Stimulated activated CD4-positive, alpha-beta T cell treated with anti-CD3 and anti-CD28 coated beads, Interleukin-1b, Interleukin-23, amount 100 ng/mL, for 1 hour (primary cell): ENCODE measurements at regions not wholly inside any gene's neighbourhood (a gene's known extent, or its start where the extent isn't known, plus 50 kb on each side); places are given as distances from the start of the nearest gene placed in this dataset.
"Not testable (repeated sequence)": the region's sequence is repeated elsewhere in the genome, so short reads cannot be mapped to it uniquely, and the experiment has no call there.

Experiments used
- DNase-seq, 2 donors: peaks; one replicate each; pipeline ENCODE4 v3.0.0-alpha.2; 2020; ENCODE audit warnings: low read depth in 2 of 2

DNA sequence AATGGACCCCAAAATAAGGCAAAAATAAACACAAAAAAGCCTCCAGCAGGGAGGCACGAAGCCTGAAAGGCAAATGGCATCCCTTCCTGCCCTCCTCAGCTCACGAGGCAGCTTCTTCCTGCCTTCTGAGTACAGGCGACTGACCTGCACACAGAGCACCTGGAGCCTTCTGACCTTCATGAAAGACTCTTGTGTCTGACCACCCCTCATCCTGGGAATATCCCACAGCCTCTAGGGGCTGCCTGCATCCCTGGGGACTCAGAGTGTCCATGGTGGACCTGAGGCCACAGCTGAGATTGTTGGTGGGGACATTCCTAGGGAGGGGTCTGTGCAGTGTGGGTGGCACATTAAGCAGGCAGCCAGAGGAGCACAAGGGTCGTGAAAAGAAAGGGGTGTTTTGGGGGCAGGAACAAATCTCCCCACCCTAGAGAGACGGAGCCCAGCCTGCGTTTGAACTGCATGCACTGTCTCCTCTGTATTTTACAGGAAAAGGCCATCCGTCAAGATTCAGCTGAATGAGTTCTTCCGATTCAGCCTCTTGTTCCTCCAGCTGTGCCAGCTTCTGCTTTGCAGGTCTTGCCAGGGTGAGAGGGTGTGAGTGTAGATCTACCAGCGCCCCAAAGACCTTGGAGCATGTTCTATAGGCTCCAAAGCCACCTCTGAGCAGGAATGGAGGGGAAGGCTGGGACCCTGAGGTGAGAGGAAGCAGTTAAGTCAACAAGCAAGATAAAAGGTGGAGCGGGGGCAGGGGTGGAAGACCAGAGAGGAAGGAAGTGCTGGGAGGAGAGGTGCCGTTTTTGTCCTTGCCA is 80.4 kb upstream of the MEF2A start:
- DNase-seq: no peak

DNA sequence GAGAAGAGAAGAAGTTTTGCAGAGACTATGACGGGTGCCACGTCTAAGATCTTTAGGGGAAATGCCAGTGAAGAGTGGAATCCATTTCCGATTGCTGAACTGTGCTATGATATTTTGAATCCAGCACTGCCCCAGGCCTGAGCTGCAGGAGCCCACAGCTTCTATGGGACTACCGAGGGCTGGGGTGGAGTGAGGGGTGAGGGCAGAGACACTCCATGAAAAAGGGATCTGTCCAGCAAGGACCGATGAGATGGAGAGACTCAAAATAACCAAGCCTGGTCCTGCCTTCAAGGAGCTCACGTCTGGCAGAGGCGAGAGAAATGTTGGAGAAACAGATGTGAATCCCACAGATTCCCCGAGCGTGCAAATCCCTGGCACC is 79.8 kb upstream of the MEF2A start:
- no peak for DNase-seq

DNA sequence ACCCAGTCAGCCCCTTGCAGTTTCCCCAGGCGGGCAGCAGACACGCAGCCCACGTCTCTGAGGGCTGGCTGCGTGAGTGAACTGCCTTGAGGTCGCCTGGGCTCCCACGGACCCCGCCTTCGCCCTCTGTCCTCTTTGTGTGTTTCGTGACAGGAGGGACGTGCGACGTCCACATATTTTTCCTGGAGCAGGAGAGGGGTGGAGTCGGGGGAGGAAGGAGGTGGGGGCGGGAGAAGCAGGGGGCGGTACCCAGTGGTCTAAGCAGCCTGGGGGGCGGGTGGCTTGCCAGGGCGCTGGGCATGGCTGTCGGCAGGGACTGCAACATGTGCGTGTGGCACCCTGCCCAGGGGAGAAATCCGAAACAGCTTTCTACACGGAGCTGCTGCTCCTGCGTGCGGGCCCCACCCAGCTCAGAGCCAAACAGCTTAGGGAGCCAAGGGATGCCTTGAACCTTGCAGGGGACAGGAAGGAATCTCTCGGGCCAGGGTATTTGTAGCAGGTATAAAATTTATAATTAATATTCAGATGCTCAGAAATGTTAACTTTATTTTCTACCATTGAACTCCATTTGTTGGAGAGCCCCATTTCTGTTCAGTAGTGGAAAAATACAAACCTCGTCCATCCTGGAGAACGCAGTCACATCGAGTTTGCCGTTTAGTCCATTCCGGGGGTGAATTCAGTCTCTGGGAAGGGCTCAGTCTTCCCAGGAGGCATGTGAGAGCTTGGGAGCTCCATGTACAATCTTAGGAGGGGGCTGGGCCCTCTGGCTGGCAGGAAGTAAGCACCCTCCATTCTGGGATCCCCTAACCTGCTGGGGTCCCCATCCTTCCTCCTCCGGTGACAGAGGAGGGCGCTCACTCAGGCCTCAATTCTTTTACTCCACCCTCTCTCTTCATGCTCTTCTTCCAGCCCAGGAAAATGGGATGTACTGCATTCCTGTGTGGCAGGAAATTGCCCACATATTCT is 79.1 kb upstream of the MEF2A start:
- no peak for DNase-seq

DNA sequence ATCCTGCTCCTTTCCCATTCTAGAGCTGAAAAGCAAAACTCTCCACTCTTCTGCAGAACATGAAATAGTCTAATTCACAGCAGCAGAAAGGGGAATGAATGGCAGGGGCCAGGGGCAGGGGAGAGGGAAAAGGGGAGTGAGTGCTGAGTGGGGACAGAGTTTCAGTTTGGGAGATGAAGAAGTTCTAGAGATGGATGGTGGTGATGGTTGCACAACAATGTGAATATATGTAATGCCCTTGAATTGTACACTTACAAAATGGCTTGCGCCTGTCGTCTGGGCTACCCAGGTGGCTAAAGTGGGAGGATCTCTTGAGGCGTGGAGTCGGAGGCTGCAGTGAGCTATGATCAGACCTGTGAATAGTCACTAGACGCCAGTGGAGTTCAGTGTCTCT is 78.5 kb upstream of the MEF2A start:
- no peak for DNase-seq

DNA sequence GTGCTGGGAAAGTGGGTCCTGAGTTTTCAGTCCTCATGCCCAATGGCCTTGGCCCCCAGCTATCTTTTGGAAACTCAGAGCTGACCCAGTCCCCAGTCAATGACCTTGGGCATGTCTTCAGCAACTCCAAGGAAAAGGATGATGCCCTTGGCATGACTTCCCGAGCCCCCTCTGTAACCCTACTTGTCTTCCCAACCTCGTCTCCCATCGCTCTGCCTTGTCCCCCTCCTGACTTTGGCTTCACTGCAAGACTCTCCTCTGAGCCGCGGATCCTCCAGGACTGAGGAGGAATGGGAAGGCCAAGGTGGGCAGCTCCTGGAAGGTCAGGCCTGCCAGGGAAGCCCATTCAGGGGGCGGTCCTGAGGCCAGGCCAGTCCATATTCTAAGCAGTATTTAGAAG is 73.5 kb upstream of the MEF2A start:
- no peak for DNase-seq

DNA sequence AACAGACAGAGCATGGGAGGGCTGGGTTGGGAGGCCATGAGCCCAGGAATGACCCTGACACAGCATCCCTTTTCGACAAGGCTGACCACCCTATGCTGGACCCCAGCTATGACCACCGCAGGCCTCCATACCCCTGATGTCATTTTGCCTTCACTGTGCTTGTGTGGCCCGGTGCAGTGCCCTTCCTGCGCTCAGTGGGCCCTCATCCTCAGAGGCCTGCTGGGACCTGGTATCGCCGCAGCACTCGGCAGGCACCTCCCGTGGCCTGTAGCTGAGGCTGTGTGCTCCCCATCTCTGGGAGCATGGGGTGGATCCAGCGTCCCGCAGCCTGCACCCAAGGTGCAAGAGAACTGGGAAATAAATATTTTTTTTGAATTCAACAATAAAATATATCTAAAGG is 73.1 kb upstream of the MEF2A start:
- DNase-seq: no peak

DNA sequence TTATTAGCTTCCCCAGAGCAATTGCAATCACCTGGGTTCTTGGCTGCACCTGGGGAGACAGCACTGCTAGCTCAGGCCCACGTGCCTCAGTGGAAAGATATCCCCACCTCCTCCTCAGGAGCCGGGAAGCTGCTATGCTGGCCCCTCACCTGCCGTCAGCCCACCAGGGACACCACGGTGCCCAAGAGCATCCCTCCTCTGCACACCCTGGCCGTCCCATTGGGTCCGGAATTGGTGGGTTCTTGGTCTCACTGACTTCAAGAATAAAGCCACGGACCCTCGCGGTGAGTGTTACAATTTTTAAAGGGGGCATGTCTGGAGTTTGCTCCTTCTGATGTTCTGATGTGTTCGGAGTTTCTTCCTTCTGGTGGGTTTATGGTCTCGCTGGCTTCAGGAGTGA is 72.3 kb upstream of the MEF2A start:
- DNase-seq: no peak

DNA sequence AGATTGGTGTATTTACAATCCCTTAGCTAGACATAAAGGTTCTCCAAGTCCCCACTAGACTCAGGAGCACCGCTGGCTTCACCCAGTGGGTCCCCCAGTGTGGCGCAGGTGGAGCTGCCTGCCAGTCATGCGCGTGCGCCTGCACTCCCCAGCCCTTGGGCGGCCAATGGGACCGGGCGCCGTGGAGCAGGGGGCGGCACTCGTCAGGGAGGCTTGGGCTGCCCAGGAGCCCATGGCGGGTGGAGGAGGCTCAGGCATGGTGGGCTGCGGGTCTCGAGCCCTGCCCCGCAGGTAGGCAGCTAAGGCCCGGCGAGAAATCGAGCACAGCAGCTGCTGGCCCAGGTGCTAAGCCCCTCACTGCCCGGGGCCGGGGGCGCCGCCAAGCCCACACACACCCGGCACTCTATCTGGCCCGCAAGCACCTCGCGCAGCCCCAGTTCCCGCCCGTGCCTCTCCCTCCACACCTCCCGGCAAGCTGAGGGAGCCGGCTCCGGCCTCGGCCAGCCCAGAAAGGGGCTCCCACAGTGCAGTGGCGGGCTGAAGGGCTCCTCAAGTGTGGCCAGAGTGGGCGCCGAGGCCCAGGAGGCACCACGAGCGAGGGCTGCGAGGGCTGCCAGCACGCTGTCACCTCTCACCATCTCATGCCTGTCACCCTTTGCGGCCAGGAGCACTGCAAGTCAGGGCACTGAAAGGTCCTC is 71.1 kb upstream of the MEF2A start:
- not testable (repeated sequence) for DNase-seq

DNA sequence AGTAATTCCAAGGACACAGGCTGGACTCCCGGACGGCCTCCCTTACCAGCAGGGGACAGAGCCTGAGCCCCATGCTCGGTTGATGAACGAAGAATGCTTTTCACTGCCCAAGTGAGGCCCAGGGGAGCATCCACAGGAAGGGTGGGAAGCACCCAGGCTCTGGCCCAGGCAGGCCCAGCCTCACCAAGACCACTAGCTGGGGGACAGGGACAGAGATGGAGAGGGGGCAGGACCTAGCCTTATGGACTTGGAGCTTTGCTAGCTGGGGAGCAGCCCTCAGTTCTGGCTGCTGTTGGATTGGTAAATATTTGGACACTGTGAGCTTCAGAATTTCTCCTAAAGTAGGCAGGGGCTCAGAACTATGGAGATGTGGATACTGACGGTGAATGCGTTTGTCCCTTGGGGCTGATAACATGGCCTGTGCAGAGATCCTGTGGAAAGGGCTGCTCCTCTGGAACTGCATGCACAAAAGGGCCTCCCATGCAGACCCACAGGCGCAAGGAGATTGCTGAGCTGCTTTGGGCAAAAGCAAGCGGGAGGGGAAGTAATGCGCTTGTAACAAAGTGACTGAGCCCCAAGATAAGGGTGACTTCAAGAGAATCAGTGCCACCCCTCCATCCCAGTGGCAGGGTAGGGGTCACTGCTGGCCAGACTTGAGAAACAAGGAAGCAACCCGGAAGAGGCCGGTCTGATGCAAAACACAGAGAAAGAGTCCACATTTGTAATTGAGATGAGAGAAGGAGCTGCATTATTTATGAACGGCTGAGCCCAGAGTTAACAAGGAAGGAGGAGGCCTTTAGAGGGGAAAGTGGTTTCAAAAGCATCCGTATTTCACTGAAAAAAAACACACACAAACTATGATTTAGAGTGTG is 70.1 kb upstream of the MEF2A start:
- DNase-seq: no peak

DNA sequence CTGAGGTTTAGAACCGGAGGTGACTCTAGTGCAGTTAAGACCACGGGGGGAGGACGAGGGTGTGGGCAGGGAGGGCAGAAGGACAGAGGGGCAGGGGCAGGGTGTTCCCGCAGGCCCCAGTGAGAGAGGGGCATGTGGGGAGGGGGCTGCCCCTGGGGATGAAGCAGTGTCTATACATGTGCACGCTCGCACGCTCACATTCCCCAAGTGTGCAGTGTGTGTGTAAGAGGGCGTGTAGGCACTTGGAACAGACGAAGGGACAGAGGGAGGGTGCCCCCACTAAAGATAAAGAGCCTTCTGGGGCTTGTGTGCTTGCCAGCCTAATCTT is 69.5 kb upstream of the MEF2A start:
- no peak for DNase-seq

DNA sequence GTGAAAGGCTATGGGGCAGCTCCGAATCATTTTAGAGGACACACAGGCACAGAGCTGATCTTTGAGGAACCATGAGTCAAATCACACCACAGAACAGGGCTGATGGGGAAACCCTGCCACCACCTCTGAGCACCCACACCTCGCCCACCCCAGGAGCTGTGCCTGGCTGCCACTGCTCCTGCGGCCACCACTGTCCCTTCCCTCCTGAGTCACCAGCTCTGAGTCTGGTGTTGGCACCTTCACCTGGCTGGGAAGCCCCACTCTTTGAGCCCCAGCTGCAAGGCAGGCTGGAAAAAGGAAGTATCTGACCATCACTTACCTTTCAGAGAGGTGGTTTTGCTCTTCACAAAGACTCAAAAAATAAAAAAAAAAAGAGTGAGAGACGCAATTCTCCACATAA is 63.6 kb upstream of the MEF2A start:
- DNase-seq: no peak

DNA sequence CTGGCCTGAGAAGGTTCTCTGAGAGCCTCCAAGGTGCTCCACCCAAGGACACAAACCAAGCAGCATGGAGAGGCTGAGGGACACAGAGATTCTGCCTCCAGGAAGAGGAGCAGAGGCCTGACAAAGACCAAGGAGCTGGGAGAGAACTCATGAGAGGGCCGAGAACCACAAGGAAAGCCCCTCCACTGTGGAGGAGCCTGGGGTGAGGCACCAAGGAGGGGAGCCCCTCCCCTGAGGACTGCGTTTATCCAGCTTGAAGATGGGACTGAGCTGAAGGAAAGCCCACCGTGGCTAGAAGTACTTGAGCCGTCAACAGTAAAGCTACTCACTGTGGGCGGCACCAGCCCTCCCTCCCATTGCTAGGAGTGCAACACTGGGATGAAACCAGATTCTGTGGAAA is 63.1 kb upstream of the MEF2A start:
- no peak for DNase-seq

DNA sequence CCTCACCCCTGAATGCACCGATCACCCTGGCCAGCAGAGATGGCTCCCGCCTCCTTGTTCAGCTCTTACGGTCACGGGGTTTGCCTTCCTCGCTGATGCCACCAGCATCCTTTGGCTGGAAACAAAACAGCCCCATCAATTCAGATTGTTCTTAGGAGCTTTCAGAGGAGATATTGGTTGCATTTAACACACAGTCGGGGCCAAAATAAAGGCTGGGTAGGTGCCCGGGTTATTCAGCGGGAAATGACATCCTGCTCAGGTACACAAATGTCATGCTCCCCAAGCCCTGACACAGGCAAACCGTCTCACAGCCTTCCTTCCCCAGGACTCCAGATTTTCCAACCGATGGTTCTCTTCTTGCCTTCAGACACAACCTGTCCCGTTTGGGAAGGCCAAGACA is 62.4 kb upstream of the MEF2A start:
- no peak for DNase-seq

DNA sequence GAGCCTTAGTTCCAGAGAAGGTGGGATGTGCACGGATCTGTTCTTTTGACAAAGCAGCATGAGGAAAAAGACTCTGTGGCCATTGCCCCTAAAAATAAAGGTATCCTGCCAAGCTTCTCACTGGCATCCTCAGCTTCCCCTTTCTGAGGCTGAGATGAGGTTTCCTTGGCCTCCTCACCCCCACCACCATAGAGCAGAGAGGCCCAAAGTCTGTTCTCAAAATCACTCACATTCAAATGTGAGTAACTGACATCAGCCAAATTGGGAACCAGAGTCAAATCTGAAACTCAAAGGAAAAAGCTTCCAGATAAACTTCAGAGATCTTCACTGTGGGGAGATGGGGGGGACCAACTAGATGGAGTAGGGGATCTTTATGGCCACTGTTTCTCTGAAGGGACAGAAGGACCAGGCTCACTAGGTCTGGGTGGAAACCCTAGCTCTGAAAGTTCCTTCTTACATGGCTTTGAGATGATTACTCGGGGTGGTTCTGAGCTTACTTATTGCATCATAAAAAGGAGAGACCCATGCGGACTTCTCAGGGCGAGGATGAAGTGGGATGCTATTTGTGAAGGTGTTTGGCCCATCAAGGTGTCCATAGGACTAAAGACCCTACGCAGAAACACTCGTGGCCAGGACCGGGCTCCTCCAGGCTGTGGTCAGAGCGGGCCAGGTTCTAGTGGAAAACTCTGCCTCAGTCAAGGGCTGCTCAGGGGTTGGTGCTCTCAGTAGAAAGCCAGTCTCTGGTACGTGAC is 61.5 kb upstream of the MEF2A start:
- DNase-seq: no peak

DNA sequence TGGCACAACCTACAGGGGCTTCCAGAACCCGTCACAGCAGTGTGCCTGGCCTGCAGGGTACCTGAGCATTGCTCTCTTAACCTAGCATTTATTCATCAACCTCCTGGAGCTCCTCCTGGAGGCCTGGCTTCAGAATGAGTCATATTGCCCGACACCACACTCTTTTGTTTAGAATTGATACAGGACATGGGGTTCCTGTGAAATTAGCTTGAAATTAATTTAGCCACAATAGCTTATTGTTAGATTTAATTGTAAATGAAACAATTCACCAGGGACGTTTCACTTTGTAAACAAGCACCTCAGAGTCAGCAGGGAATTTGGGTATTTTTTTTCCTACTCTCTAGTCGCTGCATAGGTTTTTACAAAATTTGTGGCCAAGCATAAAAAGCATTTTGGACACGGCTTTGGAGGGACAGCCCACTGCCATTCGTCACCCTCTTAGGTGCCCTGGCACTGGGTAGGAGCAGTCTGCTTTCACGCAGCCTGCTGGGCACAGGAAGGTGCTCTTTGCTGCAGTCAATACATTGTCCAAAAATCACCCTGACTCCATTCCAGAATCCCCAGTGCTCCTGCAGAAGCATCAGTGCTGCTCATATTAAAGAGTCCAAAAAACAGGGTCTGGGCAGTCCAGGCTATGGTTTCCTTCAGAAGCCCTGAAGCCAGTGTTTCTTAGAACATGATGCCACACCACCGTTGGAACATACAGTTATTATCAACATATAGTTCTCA is 60.8 kb upstream of the MEF2A start:
- DNase-seq: no peak

DNA sequence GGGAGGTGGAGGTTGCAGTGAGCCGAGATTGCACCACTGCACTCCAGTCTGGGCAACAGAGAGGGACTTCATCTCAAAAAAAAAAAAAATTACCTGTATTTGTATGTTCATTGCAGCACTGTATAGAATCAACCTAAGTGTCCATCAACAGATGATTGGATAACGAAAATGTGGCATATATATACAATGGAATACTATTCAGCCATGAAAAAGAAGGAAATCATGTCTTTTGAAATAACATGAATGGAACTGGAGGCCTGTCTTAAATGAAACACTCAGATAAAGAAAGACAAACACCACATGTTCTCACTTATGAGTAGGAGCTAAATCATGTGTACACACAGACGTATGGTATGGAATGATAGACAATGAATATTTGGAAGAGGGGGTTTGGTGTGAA is 59.4 kb upstream of the MEF2A start:
- DNase-seq: no peak

DNA sequence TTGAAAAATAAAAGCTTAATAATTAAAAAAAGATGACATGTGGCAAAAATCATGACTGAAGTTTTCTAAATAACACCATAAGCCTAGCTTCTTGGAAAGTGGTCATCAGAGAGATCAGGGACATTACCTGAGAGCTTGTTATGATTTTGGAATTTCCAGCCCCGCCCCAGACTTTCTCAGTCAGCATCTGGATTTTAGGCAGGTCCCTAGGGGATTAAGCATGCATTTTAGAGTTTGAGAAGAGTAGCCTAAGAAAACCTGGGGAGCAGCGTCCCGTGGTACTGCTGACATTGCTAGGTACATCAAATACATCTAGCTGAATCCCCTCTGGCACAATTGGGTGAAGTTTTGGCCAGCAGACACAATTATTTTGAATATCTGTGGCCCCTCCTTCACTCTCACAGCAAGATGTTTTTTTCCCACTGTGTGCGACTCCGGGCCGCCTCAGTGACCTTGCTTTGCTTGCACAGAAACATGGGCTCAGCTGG is 58.7 kb upstream of the MEF2A start:
- no peak for DNase-seq

DNA sequence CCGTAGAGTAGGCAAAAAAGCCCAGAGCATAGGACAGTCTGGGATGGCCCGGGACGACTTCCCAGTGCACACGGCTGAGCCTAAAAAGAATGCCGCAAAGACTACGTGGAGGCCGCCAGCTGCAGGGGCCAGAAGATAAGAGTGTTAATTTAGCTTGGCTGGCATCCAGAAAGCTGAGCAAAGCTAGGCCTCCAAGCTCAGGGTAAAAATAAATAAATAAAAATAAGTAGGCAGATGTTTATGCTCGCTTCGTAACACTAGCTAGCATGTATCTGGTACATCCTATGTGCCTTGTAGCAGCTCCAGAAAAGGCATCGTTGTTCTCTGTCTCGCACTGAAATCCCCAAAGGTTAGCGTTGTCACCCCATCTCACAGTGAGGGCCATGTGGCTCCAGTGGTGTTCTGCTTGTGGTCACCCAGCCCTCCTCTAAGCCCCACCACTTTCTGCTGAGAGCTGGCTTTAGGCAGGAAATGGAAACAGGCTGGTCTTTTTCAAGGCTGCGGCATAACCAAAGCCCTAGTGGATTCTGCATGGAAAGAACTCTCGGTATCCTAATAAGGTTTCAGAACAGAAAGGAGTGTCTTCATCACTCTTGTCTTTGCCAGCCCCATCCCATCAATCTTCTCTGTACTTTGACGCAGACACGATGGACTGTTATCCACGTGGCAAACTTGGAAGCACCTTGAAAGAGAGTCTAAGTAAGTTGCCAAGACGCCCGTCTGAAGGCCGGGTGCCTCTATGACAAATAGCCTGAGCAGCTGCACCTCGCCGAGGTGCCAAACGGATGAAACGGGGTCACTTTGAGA is 58.1 kb upstream of the MEF2A start:
- no peak for DNase-seq

DNA sequence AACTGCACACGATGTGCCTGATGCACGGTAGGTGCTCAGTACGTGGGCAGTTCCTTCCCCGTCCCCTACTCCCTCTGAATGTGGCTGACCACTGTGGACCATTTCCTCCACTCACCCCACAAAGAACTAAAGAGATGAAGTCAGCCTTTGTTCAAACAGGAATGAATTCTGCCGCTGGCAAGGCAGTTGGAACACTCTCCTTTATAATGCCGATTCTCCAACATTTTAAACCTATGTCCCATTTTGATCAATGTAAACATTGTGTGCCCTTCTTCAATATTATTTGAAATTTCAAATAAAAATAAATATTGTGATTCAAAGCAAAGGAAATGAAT is 57.5 kb upstream of the MEF2A start:
- no peak for DNase-seq
